Activated CD4-positive, alpha-beta T cell treated with anti-CD3 and anti-CD28 coated beads, Interleukin-2, amount 50 U/mL, for 48 hours (primary cell): ENCODE measurements at regions not wholly inside any gene's neighbourhood (a gene's known extent, or its start where the extent isn't known, plus 50 kb on each side); places are given as distances from the start of the nearest gene placed in this dataset.
"Not testable (repeated sequence)": the region's sequence is repeated elsewhere in the genome, so short reads cannot be mapped to it uniquely, and the experiment has no call there.

Source experiments
- DNase-seq, 2 experiments: peaks; one replicate each; pipeline ENCODE4 v3.0.0-alpha.2; 2020

DNA sequence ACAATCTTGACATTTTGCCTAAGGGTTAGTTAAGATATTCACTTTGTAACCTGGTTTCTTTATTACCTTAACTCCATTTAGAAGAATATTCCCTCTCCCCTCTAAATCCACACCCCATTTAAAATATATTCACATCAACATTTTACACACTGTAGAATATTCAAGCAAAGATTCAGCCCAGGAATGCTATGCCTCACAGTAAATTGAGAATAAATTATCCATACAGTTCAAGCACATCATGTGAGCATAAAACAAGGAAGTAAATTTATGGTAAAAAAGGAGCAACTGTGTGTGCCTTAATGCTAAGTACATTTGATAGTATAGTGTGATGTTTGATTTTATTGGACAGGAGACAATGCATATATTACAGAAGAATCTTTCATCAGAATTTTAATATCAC lies 806.6 kb upstream of the KIF2B start:
- no peak for DNase-seq

- no peak for DNase-seq
These were observed 810.4 kb upstream of the KIF2B start for GRCh38 chr17:53012364-53012763.

- DNase-seq = no peak
These were observed 816.7 kb upstream of the KIF2B start for GRCh38 chr17:53006006-53006405.

GRCh38 chr17:53004902-53005301 lies 817.8 kb upstream of the KIF2B start:
- no peak for DNase-seq

DNA sequence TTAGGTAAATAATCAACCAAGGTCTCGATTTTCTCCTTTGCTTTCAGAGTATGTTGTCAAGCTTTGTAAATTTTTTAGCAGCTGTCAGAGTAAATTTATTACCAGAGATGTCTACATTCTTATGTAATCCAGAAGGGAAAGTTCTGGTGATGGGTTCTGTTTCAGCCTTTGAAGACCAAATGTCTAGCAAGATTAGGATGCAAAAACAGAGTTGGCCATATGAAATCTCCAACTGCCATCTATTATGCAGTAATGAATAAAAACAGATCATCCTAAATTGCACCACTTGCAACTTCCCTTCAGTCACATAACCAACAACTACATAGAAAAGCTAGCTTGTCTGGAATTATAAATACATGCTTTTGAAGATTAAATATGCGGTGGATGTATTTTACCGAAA lies 826.8 kb upstream of the KIF2B start:
- DNase-seq = no peak

DNA sequence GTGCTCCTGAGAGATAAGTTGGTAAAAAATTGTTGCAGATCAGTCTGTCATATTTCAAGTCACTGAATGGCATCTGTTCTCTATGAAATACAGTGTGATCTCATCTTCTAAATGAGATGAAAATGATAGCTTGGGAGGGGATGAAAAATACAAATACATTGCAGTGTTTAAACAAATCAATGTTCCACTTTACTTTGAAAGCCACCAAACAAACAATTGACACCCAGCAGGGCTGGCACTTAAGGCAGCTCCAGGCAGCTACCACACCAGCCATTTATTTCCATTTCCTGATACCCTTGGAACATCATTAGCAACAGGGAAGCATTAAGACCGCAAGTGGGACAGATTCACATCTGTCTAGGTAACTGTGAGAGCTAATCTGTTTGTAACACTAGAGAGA lies 827.6 kb upstream of the KIF2B start:
- DNase-seq = no peak

- no peak for DNase-seq
These were observed 827.6 kb upstream of the CA10 start for GRCh38 chr17:52986056-52986662.

- DNase-seq = no peak
These were observed 823.8 kb upstream of the CA10 start for GRCh38 chr17:52982331-52982730.

- DNase-seq = no peak
These were observed 821.4 kb upstream of the CA10 start for GRCh38 chr17:52979921-52980320.

DNA sequence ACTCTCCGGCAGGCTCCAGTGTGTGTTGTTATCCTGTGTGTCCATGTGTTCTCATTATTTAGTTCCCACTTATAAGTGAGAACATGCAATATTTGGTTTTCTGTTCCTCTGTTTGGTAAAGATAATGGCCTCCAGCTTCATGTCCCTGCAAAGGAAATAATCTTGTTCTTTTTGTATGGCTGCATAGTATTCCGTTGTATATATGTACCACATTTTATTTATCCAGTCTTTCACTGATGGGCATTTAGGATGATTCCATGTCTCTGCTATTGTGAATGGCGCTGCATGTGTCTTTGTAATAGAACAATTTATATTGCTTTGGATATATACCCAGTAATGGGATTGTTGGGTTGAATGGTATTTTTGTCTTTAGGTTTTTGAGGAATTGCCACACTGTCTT lies 807.3 kb upstream of the CA10 start:
- DNase-seq = no peak

- not testable (repeated sequence) for DNase-seq
These were observed 803.2 kb upstream of the CA10 start for GRCh38 chr17:52961751-52962150.

DNA sequence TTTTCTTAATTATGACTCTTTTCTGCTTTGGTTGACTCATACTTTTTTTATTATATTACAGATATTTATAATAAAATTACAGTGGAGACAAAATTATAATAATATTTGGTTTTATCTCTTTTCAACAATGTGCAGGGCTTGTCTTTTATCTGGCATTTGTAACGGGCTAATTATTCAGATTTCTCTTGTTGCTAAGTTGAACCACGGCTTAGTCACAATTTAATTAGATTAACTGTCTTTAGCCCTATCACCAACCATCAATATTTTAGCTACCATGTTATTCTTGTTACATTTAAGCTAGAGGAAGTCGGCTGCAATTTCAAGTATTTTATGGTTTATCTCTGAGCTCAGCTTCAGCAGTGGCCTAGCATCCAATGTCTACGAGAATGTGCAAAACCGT lies 798.9 kb upstream of the CA10 start:
- no peak for DNase-seq

- no peak for DNase-seq
These were observed 788.9 kb upstream of the CA10 start for GRCh38 chr17:52947418-52947817.

DNA sequence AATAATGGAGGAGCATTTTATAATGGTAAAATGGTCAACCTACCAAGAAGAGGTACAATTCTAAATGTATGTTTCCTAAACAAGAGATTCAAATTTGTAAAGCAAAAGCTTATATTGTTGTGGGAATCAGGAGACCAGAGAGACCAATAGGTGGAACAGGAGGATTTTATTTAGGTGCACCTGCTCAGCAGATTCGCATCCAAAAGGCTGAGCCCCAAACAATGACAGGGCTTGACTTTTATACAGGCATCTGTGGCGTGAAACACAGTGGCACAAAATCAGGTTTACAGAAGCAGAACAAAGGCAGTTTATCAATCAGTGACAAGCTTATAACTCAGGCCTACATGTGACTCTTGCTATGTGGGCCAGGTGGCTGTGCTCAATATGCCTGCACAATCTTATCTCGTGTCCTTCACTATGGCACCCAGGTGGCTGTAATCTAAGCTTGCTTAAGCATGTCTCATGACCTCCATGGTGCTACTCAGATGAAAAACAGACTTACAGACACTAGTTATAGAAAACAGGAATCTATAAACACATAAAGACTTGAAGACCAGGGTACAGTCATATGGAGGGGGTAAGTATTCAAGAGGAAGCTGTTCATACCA lies 780.2 kb upstream of the CA10 start:
- no peak for DNase-seq

DNA sequence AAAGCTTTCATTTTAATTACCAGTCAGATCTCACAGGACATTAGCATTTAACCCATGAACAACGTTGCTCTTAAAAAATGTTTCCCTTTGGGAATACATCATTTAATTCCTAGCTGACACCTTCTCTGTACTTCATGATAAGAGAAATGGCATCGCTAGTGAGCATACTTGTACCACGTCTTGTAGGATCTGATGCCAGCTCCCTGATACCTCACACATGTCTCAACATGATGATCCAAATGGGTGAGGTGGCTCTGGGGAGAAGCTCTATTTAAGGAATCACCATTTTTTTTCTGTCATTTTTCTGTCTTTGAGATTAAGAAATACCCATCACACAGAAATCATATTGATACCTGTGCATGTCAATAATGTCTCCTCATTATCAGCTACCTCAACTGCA lies 772.1 kb upstream of the CA10 start:
- DNase-seq = no peak

- DNase-seq = no peak
These were observed 771.6 kb upstream of the CA10 start for GRCh38 chr17:52930145-52930544.

DNA sequence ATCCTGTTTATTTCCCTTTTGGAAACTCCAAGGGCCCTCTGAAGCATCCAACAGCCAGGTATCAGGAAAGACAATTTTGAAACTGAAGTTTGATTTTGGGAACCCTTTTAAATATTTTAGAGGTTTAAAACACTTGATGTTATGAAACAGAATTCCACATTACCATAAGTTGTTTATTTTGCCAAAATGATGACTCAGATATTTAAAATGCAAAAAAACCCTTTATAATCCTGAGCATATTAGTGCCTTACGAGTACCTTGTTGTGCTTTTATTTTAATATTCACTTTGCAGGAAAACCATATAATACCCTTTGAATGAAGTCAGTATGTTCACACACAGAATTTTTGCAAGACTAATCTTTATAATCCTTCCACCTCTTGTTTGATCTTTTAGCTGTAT lies 765.1 kb upstream of the CA10 start:
- DNase-seq = no peak

DNA sequence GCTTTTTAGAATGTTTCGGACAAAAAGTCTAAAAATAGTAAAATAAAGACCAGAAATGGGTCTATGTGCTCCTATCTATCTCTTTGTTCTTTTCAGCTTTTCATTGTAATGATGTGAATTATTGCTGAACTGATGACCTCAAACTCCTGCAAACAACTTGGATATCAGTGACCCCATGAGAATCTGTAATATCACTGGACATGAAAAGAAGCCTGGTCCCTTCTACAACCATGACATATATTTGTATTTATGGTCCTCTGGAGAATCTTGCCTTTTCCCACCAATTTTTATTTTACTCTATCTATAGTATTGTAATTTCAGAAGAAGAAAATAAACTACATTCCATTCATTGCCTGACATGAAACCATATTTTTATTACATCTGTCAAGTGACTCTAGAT lies 740.7 kb upstream of the CA10 start:
- no peak for DNase-seq

- no peak for DNase-seq
These were observed 736.8 kb upstream of the CA10 start for GRCh38 chr17:52895272-52895671.

- DNase-seq = no peak
These were observed 733.8 kb upstream of the CA10 start for GRCh38 chr17:52892334-52892733.

DNA sequence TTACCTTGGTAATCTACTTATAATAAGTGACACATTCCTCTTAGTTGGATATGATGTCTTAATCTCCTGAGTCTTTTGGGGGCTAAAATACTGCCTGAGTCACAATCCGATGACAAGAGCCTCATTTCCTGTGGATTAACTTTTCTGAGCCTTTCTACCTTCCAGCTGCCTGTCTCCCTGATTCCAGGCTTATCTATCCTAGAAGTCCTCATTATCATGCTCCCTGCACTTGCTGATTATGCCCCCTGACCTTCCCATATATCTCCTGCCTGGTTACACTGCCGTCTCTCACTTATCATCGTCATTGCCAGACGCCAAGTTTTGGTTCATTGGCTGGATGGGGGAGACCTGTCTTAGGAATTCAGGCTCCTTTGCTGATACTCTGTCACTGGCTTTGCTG lies 727.4 kb upstream of the CA10 start:
- DNase-seq = no peak

DNA sequence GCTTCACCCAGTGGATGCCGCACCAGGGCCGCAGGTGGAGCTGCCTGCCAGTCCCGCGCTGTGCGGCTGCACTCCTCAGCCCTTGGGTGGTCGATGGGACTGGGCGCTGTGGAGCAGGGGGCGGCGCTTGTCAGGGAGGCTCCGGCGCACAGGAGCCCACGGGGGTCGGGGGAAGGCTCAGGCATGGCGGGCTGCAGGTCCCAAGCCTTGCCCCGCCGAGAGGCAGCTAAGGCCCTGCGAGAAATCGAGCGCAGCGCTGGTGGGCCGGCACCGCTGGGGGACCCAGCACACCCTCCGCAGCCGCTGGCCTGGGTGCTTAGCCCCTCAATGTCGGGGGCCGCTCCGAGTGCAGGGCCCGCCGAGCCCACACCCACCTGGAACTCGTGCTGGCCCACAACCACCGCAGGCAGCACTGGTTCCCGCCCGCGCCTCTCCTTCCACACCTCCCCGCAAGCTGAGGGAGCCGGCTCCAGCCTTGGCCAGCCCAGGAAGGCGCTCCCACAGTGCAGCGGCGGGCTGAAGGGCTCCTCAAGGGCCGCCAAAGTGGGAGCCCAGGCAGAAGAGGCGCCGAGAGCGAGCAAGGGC lies 725.5 kb upstream of the CA10 start:
- DNase-seq = not testable (repeated sequence)

GRCh38 chr17:52846767-52847166 lies 688.3 kb upstream of the CA10 start:
- DNase-seq = not testable (repeated sequence)

GRCh38 chr17:52841971-52842370 lies 683.5 kb upstream of the CA10 start:
- DNase-seq = no peak

DNA sequence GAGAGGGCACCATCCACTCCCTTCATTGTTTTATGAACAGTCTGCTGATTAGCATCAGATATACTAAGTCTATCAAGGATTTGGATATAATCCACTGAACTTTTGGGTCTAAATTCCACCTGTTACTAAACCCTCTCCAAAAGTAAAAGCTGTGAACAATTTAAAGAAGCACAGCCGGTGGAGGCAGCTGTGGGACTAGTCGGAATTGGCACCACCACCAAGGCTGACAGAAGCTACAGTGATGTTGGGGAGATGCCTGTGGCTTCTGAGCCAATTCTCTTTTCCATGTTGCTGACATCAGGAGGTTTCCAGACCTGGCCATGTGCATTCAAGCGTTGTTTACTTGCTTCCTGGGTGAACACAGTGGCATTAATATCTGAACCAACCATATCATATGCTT lies 679.0 kb upstream of the CA10 start:
- DNase-seq = no peak
